ENCODE measurements at regions not wholly inside any gene's neighbourhood (a gene's known extent, or its start where the extent isn't known, plus 50 kb on each side); places are given as distances from the start of the nearest gene placed in this dataset.

DNA sequence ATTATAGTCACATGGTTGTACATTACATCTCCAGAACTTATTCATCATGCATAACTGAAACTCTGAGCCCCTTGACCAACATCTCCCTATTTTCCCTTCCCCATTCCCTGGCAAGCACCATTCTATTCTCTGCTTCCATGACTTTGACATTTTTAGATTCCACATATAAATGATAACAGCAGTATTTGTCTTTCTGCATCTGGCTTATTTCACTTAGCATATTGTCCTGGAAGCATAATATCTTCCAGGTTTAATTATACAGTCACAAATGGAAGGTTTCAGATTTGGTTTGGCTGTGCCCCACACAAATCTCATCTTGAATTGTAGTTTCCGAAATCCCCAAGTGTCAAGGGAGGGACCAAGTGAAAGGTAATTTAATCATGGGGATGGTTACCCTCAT lies 626.9 kb upstream of the PKDCC start:
- DNase-seq: no peak
- no peak for TF ChIP-seq POLR2A (IDR thresholded peaks at IDR 0.05)
- TF ChIP-seq, protein P1, sequence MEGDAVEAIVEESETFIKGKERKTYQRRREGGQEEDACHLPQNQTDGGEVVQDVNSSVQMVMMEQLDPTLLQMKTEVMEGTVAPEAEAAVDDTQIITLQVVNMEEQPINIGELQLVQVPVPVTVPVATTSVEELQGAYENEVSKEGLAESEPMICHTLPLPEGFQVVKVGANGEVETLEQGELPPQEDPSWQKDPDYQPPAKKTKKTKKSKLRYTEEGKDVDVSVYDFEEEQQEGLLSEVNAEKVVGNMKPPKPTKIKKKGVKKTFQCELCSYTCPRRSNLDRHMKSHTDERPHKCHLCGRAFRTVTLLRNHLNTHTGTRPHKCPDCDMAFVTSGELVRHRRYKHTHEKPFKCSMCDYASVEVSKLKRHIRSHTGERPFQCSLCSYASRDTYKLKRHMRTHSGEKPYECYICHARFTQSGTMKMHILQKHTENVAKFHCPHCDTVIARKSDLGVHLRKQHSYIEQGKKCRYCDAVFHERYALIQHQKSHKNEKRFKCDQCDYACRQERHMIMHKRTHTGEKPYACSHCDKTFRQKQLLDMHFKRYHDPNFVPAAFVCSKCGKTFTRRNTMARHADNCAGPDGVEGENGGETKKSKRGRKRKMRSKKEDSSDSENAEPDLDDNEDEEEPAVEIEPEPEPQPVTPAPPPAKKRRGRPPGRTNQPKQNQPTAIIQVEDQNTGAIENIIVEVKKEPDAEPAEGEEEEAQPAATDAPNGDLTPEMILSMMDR (IDR thresholded peaks at IDR 0.05 in 8 of 11, conservative IDR thresholded peaks at IDR 0.05 in 3 of 11): no peak
- no peak for TF ChIP-seq POLR2AphosphoS5 (IDR thresholded peaks at IDR 0.05)
- intact Hi-C loops (cut with DNase I; ENCODE audit: low total_unique reads): no loop called here
- H3K4me3 ChIP-seq: no peak overlapping the region
- no peaks in the 10 kb centered on the region for H3K27me3 ChIP-seq (replicated peaks in 1 of 7)
- no peaks in the 10 kb centered on the region for H3K9me3 ChIP-seq
- H3K36me3 ChIP-seq: no peaks in the 10 kb centered on the region
- 90 to 97% (median 92%) methylated on average over 1 of the region's 1 CpG for WGBS, 5 donors
- H3K27ac ChIP-seq: no peak overlapping the region
- H3K4me1 ChIP-seq: no peaks in the 10 kb centered on the region

DNA sequence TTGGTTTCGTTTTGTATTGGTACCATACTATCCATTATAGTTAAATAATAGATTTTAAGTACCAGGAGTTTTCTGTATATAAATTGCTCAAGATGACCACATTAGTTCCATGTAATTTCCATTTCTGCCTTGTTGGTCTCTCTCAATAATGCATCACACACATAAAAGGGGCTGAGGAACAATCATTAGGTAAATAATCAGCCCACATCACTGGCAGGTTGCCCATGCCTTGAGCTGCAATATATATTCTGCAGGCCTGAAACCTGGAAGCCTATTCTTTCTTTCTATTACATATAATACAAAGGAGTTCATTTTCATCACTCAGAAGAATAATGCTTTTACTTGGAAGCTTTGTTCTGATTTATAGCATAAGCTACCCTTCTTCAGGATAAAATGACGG lies 616.1 kb upstream of the PKDCC start:
- TF ChIP-seq POLR2AphosphoS5 (IDR thresholded peaks at IDR 0.05) (no peak), POLR2A (IDR thresholded peaks at IDR 0.05) (no peak)
- TF ChIP-seq, protein P1 (IDR thresholded peaks at IDR 0.05 in 8 of 11, conservative IDR thresholded peaks at IDR 0.05 in 3 of 11): no peak
- intact Hi-C loops (cut with DNase I; ENCODE audit: low total_unique reads): loop anchor here (10.0 kb wide), 1 partner anchor 253 kb away; no protein-coding TSS in a partner anchor
- Histone ChIP-seq H3K27me3 (replicated peaks in 1 of 7) (no peaks in the 10 kb centered on the region), H3K4me1 (no peaks in the 10 kb centered on the region), H3K27ac (no peak overlapping the region), H3K9me3 (peaks cover 0 to under 1% (median 0%) of the 10 kb centered on the region in 8 donors), H3K4me3 (no peak overlapping the region), H3K36me3 (no peaks in the 10 kb centered on the region)
- 32 to 80% (median 49%) methylated on average over 2 of the region's 2 CpGs for WGBS, 5 donors
- DNase-seq: no peak

DNA sequence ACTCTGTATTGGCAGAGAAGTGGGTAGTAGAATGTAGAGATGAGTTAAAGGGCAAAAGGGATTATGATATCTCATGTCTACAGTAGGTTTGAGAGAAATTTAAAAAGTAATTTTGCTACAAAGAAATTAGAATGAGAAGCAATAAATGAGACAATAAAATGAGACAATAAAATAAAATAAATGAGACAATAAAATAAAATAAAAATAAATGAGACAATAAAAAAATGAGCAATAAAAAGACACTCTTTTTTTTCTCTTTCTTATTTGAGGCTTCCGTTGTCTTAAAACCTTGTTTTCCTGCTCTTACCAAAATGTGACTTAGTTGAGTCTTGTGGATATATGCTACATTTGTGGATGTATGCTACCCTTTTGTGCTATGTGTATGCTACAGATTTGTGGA lies 615.4 kb upstream of the PKDCC start:
- DNase-seq: no peak
- Histone ChIP-seq H3K27ac (no peak overlapping the region), H3K36me3 (no peaks in the 10 kb centered on the region), H3K4me3 (no peak overlapping the region), H3K4me1 (no peaks in the 10 kb centered on the region), H3K9me3 (peaks cover 0 to 7% (median 5%) of the 10 kb centered on the region in 8 donors), H3K27me3 (replicated peaks in 1 of 7) (no peaks in the 10 kb centered on the region)
- intact Hi-C loops (cut with DNase I; ENCODE audit: low total_unique reads): loop anchor here (10.0 kb wide), 1 partner anchor 252 kb away; no protein-coding TSS in a partner anchor
- 85 to 100% (median 98%) methylated on average over 1 of the region's 1 CpG for WGBS, 5 donors
- no peak for TF ChIP-seq POLR2AphosphoS5 (IDR thresholded peaks at IDR 0.05)
- no peak for TF ChIP-seq POLR2A (IDR thresholded peaks at IDR 0.05)
- TF ChIP-seq, protein P1 (IDR thresholded peaks at IDR 0.05 in 8 of 11, conservative IDR thresholded peaks at IDR 0.05 in 3 of 11): no peak

DNA sequence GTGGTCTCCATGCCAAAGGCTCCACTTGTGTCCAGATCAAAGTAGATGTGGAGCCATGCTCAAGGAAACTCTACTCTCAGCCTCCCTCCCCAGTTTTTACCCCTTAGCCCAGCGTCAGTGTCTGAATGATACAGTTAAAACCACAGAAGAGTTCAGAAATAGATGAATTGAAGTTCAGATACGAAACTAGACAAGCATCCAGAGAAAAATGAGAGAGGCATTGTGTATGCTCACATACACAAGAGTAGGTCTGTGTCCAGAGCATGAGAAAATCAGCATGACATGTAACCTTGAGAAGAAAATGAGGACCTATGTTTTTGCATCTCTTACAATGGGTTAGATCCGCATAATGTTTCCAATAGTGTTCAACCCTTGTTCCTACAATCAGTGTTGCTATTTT lies 612.8 kb upstream of the PKDCC start:
- H3K9me3 ChIP-seq: peaks cover 0 to 12% (median 5%) of the 10 kb centered on the region in 8 donors
- no peaks in the 10 kb centered on the region for H3K27me3 ChIP-seq (replicated peaks in 1 of 7)
- intact Hi-C loops (cut with DNase I; ENCODE audit: low total_unique reads): loop anchor here (10.0 kb wide), 1 partner anchor 250 kb away; no protein-coding TSS in a partner anchor
- DNase-seq: no peak
- H3K4me1 ChIP-seq: no peaks in the 10 kb centered on the region
- TF ChIP-seq POLR2A (IDR thresholded peaks at IDR 0.05) (no peak), POLR2AphosphoS5 (IDR thresholded peaks at IDR 0.05) (no peak)
- TF ChIP-seq, protein P1 (IDR thresholded peaks at IDR 0.05 in 8 of 11, conservative IDR thresholded peaks at IDR 0.05 in 3 of 11): no peak
- no peak overlapping the region for H3K4me3 ChIP-seq
- H3K27ac ChIP-seq: no peak overlapping the region
- H3K36me3 ChIP-seq: no peaks in the 10 kb centered on the region
- 78 to 87% (median 84%) methylated on average over 3 of the region's 3 CpGs for WGBS, 5 donors
